ENCODE measurements at regions not wholly inside any gene's neighbourhood (a gene's known extent, or its start where the extent isn't known, plus 50 kb on each side); places are given as distances from the start of the nearest gene placed in this dataset.
"Not testable (repeated sequence)": the region's sequence is repeated elsewhere in the genome, so short reads cannot be mapped to it uniquely, and the experiment has no call there.

DNA sequence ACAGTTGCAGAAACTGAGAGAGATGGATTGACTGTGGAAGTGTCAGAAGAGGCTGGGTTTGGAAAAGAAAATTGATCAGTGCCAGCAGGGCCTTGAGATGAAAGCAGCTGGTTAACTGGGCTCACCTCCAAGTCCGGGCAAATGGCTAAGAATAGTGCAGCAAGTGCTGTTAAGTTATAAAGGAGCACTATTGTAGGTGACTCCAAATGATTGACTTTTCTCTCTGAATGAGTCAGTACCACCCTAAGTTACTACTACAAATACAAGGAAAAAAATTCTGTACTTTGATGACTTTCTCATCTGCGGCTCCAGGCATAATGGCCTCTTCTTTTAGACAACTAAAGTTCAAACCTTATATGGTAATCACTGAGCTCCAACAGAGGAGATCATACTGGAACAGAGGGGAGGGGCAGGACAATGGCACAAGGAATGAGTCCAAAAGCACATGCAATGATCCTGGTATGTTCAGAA, 733.4 kb upstream of the INTU start:
- Mint-ChIP-seq H3K4me1 (ENCODE audit: low read depth) (no peaks in the 10 kb centered on the region), H3K27me3 (ENCODE audit: low read depth) (no peaks in the 10 kb centered on the region), H3K9me3 (peaks cover 6 to 10% of the 10 kb centered on the region in 2 donors), H3K36me3 (ENCODE audit: insufficient read depth in 2 of 2) (no peaks in the 10 kb centered on the region), H3K4me3 (no peak overlapping the region), H3K27ac (no peak overlapping the region)
- no peak for DNase-seq
- ATAC-seq (replicated peaks in 1 of 2), result no peak

DNA sequence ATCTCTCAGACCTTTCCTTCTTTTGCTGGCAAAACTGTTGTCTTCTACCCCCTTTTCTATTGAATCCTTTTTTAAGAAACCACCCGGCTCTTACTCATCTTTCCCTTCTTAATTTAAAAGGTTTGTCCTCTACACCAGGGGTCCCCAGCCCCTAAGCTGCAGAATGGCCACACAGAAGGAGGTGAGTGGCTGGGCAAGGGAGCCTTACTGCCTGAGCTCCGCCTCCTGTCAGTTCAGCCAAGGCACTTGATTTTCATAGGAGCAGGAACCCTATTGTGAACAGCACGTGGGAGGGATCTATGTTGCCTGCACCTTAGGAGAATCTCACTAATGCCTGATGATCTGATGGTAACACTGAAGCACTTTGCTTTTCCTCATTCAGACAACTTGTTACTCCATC, 726.3 kb upstream of the INTU start:
- Mint-ChIP-seq H3K4me3 (no peak overlapping the region), H3K27ac (no peak overlapping the region), H3K9me3 (peaks cover 3% of the 10 kb centered on the region in 2 donors), H3K27me3 (ENCODE audit: low read depth) (no peaks in the 10 kb centered on the region), H3K4me1 (ENCODE audit: low read depth) (no peaks in the 10 kb centered on the region), H3K36me3 (ENCODE audit: insufficient read depth in 2 of 2) (no peaks in the 10 kb centered on the region)
- DNase-seq (no peak), ATAC-seq (replicated peaks in 1 of 2) (no peak)

DNA sequence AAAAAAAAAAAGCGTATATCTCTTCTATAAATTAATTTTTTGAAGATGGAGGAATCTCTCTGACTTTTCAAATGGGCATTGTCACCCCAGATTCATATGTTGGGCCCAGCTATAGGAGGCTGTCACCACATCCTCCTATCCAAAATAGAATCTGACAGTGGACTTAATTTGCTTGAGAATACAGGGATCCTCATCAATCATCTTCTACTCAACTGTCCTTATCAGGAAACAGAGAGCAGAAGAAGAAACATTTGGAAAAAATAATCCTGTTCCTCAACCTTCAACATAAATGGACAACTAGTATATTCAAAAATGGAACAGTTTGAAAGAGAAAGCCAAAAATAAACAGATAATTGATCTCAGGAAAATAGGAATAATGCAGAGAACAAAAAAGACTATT, 725.4 kb upstream of the INTU start:
- H3K36me3 Mint-ChIP-seq (ENCODE audit: insufficient read depth in 2 of 2), result no peaks in the 10 kb centered on the region
- no peak overlapping the region for H3K4me3 Mint-ChIP-seq
- no peak overlapping the region for H3K27ac Mint-ChIP-seq
- H3K27me3 Mint-ChIP-seq (ENCODE audit: low read depth), result no peaks in the 10 kb centered on the region
- H3K4me1 Mint-ChIP-seq (ENCODE audit: low read depth), result no peaks in the 10 kb centered on the region
- ATAC-seq (replicated peaks in 1 of 2) (no peak), DNase-seq (no peak)
- H3K9me3 Mint-ChIP-seq, result peaks cover 5 to 6% of the 10 kb centered on the region in 2 donors

DNA sequence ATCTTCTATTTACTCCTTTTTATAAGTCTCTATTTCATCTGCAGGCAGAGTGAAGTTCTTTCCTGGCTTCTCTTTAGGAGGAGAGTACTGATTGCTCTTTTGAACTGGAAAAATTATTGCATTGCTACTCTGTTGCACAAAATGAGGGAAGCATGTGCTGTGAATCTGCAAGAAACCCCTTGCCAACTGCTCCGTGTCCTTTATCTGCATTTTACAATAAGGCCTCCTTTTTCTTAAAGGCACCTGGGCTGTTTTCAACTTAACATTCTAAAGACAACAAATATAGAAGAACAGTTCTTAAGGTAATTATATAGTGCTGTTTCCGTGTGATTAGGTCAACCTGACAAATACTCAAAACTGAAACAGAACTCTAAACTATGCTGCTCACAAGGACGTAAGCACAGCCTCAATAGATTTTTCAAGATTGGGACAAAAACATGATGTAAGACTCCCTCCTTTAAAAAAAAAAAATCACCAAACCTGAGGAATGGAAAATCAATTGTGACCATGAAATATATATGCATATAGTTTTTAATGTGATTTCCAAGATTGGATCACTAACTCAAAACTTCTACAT, 716.6 kb upstream of the INTU start:
- Mint-ChIP-seq H3K9me3 (peaks cover 6 to 10% of the 10 kb centered on the region in 2 donors), H3K4me3 (no peak overlapping the region), H3K27me3 (ENCODE audit: low read depth) (no peaks in the 10 kb centered on the region), H3K4me1 (ENCODE audit: low read depth) (no peaks in the 10 kb centered on the region), H3K36me3 (ENCODE audit: insufficient read depth in 2 of 2) (no peaks in the 10 kb centered on the region), H3K27ac (no peak overlapping the region)
- ATAC-seq (replicated peaks in 1 of 2) (no peak), DNase-seq (no peak)

DNA sequence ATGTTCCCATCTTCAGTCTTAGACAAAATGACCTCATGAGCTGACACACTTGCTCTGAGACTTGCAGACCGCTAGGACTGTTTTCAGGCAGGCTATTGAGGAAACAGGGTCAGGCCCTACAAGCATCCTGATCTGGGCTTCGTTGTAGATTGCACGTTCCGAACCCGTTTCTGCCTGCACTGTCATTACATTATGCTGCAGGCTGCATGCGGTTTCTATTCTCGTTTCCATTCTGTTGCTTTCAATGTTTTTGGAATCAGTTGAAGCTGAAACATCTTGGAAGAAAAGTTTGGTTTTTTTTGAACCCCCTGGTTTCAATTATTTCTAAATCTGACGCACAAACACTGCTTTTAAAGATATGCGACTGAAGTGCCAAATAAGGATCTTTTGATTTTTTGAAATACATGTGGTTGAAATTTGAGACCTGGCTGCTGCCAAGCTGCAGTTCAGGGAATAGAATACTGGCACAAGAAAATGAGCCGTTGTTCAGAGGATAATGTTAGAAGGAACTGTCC, 716.1 kb upstream of the INTU start:
- DNase-seq, result no peak
- H3K27me3 Mint-ChIP-seq (ENCODE audit: low read depth), result no peaks in the 10 kb centered on the region

DNA sequence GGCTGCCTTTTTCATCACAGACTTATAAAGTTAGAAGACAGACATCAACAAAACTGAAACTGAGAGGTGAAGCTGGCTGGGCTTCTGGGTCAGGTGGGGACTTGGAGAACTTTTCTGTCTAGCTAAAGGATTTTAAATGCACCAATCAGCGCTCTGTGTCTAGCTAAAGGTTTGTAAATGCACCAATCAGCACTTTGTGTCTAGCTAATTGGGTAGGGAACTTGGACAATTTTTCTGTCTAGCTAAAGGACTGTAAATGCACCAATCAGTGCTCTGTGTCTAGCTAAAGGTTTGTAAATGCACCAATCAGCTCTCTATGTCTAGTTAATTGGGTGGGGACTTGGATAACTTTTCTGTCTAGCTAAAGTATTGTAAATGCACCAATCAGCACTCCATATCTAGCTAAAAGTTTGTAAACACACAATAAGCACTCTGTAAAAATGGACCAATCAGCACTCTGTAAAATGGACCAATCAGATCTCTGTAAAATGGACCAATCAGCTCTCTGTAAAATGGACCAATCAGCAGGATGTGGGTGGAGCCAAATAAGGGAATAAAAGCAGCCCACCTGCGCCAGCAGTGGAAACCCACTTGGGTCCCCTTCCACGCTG, 710.3 kb upstream of the INTU start:
- H3K9me3 Mint-ChIP-seq, result peaks cover 5 to 11% of the 10 kb centered on the region in 2 donors
- H3K4me1 Mint-ChIP-seq (ENCODE audit: low read depth); H3K36me3 Mint-ChIP-seq (ENCODE audit: insufficient read depth in 2 of 2); H3K27ac Mint-ChIP-seq; H3K4me3 Mint-ChIP-seq; ATAC-seq (replicated peaks in 1 of 2); H3K27me3 Mint-ChIP-seq (ENCODE audit: low read depth); DNase-seq: not testable (repeated sequence)

More for the DNA sequence above, 716.1 kb upstream of the INTU start:
- H3K36me3 Mint-ChIP-seq (ENCODE audit: insufficient read depth in 2 of 2), result no peaks in the 10 kb centered on the region
- H3K4me1 Mint-ChIP-seq (ENCODE audit: low read depth), result no peaks in the 10 kb centered on the region
- H3K9me3 Mint-ChIP-seq, result peaks cover 6 to 10% of the 10 kb centered on the region in 2 donors
- H3K4me3 Mint-ChIP-seq, result no peak overlapping the region
- H3K27ac Mint-ChIP-seq, result no peak overlapping the region
- ATAC-seq (replicated peaks in 1 of 2), result no peak

DNA sequence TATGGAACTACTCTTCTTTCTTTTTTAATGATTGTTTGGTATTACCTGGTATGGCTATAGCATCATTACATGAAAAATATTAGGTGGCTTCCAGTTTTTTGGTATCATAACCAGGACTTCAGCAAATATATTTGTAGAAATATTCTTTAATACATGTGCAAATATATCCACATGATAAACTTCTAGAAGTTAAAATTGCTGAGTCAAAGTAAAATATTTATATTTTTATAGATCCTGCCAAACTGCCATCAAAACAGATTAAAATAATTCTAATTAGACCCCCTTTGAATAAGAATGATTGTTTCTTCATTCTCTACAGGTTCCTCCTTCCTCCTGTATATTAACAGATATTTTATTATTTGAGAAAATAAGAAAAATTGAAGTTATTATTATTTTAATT, 708.5 kb upstream of the INTU start:
- no peaks in the 10 kb centered on the region for H3K27me3 Mint-ChIP-seq (ENCODE audit: low read depth)
- ATAC-seq (replicated peaks in 1 of 2) (no peak), DNase-seq (no peak)
- no peak overlapping the region for H3K27ac Mint-ChIP-seq
- no peaks in the 10 kb centered on the region for H3K36me3 Mint-ChIP-seq (ENCODE audit: insufficient read depth in 2 of 2)
- no peaks in the 10 kb centered on the region for H3K4me1 Mint-ChIP-seq (ENCODE audit: low read depth)
- peaks cover 5 to 9% of the 10 kb centered on the region in 2 donors for H3K9me3 Mint-ChIP-seq
- H3K4me3 Mint-ChIP-seq, result no peak overlapping the region

DNA sequence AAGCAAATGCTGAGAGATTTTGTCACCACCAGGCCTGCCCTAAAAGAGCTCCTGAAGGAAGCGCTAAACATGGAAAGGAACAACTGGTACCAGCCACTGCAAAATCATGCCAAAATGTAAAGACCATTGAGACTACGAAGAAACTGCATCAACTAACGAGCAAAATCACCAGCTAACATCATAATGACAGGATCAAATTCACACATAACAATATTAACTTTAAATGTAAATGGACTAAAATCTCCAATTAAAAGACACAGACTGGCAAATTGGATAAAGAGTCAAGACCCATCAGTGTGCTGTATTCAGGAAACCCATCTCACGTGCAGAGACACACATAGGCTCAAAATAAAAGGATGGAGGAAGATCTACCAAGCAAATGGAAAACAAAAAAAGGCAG, 702.7 kb upstream of the INTU start:
- not testable (repeated sequence) for DNase-seq; H3K36me3 Mint-ChIP-seq (ENCODE audit: insufficient read depth in 2 of 2); H3K27ac Mint-ChIP-seq; ATAC-seq (replicated peaks in 1 of 2); H3K9me3 Mint-ChIP-seq; H3K27me3 Mint-ChIP-seq (ENCODE audit: low read depth); H3K4me3 Mint-ChIP-seq; H3K4me1 Mint-ChIP-seq (ENCODE audit: low read depth)

DNA sequence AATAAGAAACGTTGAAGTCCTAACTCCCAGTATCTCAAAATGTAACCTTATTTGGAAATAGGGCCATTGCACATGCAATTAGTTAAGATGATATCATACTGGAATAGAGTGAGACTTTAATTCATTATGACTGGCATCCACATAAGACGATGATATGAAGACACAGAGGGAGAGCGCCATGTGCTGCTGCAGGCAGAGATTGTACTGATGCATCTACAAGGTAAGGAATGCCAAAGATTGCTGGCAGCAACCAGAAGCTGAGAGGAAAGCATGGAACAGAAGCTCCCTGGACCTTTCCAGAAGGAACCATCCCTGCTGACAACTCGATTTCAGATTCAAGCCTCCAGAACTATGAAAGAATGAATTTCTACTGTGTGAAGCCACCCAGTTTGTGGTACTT, 697.0 kb upstream of the INTU start:
- Mint-ChIP-seq H3K9me3 (peaks cover 4 to 5% of the 10 kb centered on the region in 2 donors), H3K36me3 (ENCODE audit: insufficient read depth in 2 of 2) (no peaks in the 10 kb centered on the region), H3K4me3 (no peak overlapping the region), H3K27me3 (ENCODE audit: low read depth) (no peaks in the 10 kb centered on the region), H3K4me1 (ENCODE audit: low read depth) (no peaks in the 10 kb centered on the region), H3K27ac (no peak overlapping the region)
- ATAC-seq (replicated peaks in 1 of 2), result no peak
- no peak for DNase-seq

DNA sequence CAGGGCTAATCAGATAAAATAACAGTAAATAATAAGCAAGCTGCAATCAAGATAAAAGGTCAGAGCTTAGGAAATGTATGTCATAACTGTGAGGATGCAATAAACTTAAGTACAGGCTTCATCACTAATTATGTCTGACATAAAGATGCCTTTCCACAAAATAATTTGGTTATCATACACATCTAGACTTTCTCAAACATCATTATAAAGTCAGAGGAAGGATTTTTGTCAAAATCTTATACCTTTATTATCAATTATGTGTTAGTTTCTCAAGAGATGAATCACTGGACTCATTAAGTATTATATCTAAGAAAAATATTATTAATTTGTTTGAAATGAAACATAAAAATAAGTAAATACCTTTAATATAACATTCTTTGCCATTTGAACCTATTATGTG, 695.4 kb upstream of the INTU start:
- DNase-seq, result no peak
- H3K27ac Mint-ChIP-seq, result no peak overlapping the region

DNA sequence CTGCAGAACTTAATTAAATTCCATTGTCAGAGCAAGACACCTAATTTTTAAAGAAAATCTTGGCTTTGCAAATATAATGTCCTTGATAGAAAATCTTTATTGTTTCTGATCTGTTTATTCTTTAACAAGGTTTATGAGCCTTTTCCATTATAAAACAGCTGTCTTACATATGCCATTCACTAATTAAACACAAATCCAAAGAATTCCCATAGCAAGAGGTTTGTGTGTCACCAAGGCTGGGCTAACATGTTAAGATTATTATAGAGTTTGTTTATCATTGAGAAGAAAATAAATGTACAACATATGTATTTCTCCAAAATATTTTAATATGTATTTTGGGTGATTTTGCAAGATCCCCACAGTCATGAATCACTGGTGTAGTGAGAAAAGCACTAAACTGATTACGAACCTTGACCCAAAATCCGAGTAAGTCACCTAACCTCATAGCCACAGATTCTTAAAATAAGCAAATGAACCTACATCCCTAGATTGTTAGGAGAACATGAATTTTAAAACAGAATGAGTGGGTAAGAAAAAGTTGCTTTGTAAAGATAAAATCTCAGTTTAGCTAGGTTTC, 694.8 kb upstream of the INTU start:
- no peak for ATAC-seq (replicated peaks in 1 of 2)
- no peak for DNase-seq
- H3K27me3 Mint-ChIP-seq (ENCODE audit: low read depth), result no peaks in the 10 kb centered on the region
- H3K9me3 Mint-ChIP-seq, result peaks cover 4 to 9% of the 10 kb centered on the region in 2 donors
- H3K27ac Mint-ChIP-seq, result no peak overlapping the region
- H3K36me3 Mint-ChIP-seq (ENCODE audit: insufficient read depth in 2 of 2), result no peaks in the 10 kb centered on the region
- H3K4me1 Mint-ChIP-seq (ENCODE audit: low read depth), result no peaks in the 10 kb centered on the region
- H3K4me3 Mint-ChIP-seq, result no peak overlapping the region

More for the DNA sequence above, 695.4 kb upstream of the INTU start:
- Mint-ChIP-seq H3K9me3 (peaks cover 4 to 9% of the 10 kb centered on the region in 2 donors), H3K4me1 (ENCODE audit: low read depth) (no peaks in the 10 kb centered on the region), H3K36me3 (ENCODE audit: insufficient read depth in 2 of 2) (no peaks in the 10 kb centered on the region), H3K4me3 (no peak overlapping the region), H3K27me3 (ENCODE audit: low read depth) (no peaks in the 10 kb centered on the region)
- ATAC-seq (replicated peaks in 1 of 2), result no peak

DNA sequence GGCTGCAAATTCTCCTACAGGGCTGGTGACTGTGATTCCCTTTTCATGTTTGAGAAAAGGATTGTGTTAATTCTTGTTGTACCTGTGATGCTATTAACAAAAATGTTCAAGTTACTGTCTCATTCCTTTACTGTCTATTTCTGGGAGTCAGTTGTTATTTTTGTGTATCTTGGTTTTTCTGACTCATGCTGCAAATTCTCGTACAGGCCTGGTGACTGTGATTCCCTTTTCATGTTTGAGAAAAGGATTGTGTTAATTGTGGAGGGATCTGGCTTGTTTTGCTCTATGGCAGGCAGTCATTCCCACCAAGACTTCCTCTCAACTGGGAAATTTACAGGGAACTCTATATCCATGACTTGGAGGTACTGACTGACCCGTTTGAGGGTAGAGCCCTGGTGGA, 693.4 kb upstream of the INTU start:
- DNase-seq (no peak), ATAC-seq (replicated peaks in 1 of 2) (no peak)
- H3K36me3 Mint-ChIP-seq (ENCODE audit: insufficient read depth in 2 of 2), result no peaks in the 10 kb centered on the region
- H3K4me3 Mint-ChIP-seq, result no peak overlapping the region
- H3K27me3 Mint-ChIP-seq (ENCODE audit: low read depth), result no peaks in the 10 kb centered on the region
- no peak overlapping the region for H3K27ac Mint-ChIP-seq
- H3K9me3 Mint-ChIP-seq, result peaks cover 4 to 9% of the 10 kb centered on the region in 2 donors
- no peaks in the 10 kb centered on the region for H3K4me1 Mint-ChIP-seq (ENCODE audit: low read depth)

DNA sequence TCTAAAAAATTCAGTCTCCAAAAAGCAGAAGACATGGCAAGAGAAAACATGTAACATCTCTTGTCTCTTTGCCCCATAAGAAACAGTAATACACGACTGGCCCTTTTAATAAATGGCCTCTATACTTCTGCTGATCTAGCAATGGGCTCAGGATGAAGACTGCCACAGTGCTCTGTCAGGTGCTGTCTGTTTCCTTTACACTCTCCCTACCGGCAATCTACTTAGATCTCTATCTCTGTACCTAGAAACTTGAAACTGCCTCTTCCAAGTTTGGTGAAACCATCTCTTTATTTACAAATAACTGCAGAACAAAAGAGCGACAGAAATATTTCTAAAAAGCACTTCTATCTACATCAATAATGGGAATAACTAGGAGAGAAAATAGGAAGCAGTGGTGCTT, 685.2 kb upstream of the INTU start:
- Mint-ChIP-seq H3K4me3 (no peak overlapping the region), H3K4me1 (ENCODE audit: low read depth) (no peaks in the 10 kb centered on the region), H3K27ac (no peak overlapping the region), H3K27me3 (ENCODE audit: low read depth) (no peaks in the 10 kb centered on the region), H3K9me3 (peaks cover 0 to 4% of the 10 kb centered on the region in 2 donors), H3K36me3 (ENCODE audit: insufficient read depth in 2 of 2) (no peaks in the 10 kb centered on the region)
- DNase-seq (no peak), ATAC-seq (replicated peaks in 1 of 2) (no peak)

Measured in activated T-cell treated with anti-CD3 and anti-CD28 coated beads, Interleukin-2, amount 50 U/mL, for 72 hours (primary cell).